Fibroblast of skin of left quadriceps (primary cell): ENCODE measurements at regions not wholly inside any gene's neighbourhood (a gene's known extent, or its start where the extent isn't known, plus 50 kb on each side); places are given as distances from the start of the nearest gene placed in this dataset.
"Not testable (repeated sequence)": the region's sequence is repeated elsewhere in the genome, so short reads cannot be mapped to it uniquely, and the experiment has no call there.

Experiments
- DNase-seq, 2 experiments: peaks; one replicate each; pipeline ENCODE4 v3.0.0-alpha.2; 2013; ENCODE audit warnings: low read depth in 2 of 2

GRCh38 chr18:11383381-11383780 lies 226.0 kb upstream of the SLC35G4 start:
- DNase-seq, result no peak

GRCh38 chr18:11380968-11381367 lies 228.4 kb upstream of the SLC35G4 start:
- no peak for DNase-seq

DNA sequence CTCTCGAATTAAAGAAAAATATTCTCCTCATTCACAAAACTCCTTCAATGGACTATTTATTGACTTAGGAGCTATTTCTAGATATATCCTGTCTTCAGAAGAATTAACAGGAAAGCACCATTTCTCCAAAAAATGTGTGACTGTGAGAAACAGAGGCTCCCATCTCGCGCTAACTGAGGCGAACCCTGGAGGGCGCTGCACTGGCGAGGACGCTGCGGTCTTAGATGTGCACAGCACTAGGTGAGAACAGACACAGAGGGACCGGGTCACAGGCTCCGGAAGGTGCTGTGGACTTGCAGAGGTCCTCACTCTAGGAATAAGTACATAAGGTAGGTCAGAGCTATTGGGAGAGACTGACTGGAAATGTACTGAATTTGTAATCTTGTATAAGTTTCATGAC lies 229.7 kb upstream of the SLC35G4 start:
- no peak for DNase-seq

DNA sequence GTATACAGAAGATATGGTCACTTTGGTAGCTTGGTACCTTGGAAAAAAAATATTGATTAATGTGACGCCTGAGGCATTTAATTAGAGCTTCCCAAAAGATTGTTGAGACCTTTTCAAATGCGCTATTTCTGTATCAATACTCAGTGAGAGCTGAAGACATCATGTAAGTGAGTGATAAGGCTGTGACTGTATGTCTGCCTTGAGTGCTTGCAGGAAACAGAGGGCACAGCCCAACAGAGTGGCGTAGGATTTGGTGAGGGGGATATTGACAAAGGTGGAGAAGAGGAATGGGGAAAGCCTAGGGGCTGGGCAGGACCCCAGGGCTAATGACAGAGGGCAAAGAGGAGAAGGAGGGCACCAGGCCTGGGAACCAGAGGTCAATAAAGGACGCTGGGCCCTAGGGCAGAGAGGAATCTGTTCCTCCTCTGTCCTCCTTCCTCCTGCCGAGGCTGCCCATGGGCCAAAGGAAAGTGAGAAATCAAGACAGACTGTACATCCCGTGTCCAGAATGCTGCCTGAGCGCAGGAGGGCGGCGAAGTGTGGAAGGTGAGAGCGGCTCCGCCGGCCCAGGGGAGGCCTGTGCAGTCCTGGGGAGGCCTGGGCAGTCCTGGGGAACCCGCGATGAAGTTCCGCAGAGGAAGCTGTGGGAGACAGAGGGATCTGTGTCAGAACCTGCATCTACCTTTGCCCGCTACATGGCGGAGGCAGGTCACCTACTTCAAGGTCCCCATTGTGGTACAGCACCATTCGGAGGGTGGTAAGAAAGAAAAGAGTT lies 228.6 kb upstream of the PIEZO2 start:
- DNase-seq, result no peak

DNA sequence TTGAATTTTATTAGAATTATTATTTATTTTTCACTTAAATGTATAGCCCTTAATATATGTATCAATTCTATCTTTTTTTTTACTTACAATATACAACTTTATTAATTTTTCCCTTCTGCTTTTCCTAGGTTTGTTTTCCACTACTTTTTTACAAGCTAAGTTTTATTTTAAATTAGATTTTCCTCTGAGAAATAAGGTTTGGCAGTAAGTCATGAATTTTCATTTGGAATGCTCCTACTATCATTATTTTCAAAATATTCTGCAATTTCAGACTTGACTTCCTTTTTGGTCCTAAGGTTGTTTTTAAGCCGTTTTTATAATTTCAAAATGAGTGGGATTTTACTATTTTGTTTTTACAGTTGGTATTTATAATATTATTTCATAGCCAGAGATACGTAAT lies 222.8 kb upstream of the PIEZO2 start:
- DNase-seq, result no peak

DNA sequence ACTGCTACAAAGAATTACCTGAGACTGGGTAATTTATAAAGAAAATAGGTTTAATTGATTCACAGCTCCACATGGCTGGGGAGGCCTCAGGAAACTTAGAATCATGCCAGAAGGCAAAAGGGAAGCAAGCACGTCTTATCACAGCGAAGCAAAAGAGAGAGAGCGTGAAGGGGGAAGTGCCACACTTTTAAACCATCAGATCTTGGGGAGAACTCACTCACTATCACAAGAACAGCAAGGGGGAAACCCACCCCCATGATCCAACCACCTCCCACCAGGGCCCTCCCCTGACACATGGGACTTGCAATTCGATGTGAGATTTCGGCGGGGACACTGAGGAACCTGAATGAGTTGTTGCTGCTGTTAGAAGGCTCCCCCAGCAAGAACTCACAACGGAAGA lies 220.2 kb upstream of the PIEZO2 start:
- no peak for DNase-seq

GRCh38 chr18:11368020-11368419 lies 218.7 kb upstream of the PIEZO2 start:
- no peak for DNase-seq

DNA sequence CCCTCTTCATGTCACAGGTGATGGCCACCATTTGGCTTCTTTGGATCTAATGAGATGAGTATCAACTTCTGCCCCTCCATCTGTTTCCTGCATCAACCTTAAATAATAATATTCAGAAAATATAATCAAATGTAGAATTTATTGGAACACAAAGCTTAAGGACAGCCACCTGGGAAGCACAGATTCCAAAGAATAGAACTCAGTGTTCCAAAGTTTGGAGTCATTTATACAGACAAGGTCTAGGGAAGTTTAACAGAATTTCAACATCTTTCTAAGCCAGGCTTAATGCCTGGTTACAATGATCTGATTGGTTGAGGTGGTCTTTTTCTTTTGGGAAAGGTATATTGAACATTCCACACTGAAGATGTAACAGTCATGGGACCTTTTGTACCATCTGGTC lies 218.0 kb upstream of the PIEZO2 start:
- DNase-seq, result no peak

DNA sequence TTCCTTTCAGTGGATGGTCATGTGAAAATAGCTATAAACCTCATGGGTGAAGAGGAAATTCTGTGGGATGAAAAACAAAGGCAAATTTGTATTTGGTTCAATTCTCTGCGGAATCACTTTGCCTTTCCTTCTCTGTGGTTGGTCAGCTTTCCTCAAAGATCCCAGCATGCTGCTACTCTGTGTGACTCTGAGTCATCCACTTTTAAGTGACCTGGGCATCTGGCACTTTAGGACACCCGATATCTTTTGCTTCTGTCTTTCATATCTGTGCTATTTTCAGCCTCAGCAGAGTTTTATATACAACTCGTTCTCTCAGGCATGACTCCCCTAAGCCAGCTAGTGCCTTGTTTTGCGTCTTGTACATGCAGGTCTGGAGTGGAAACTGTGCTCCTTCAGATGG lies 217.0 kb upstream of the PIEZO2 start:
- DNase-seq, result no peak

DNA sequence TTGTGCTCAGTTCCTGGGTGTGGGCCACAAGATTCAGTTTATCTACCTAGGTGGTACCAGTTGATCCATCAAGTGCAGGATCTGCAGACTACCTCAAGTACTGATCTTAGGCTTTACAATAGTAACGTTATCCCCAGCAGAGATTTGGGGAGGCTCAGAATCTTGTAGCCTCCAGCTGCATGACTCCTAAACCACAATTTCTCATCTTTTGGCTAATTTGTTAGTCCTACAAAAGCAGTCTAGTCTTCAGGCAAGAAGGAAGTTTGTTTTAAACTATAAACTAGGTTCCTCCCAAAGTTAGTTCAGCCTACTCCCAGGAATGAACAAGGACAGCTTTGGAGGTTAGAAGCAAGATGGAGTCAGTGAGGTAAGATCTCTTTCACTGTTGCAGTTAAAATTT lies 213.5 kb upstream of the PIEZO2 start:
- DNase-seq, result no peak

- DNase-seq, result not testable (repeated sequence)
Observed at GRCh38 chr18:11361862-11362261, 212.5 kb upstream of the PIEZO2 start.

DNA sequence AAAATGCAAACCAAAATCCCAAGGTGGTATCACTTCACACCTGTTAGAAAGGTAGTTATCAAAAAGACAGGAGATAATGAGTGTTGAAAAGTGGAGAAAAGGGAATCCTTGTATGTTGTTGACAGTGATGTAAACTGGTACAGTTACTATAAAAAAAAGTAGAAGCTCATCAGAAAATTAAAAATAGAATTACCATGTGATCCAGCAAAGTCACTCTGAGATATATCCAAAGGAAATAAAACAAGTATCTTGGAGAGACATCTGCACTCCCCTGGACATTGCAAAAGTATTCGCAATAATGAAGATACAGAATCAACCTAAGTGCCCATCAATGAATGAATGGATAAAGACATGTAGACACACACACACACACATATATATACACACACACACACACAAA lies 208.3 kb upstream of the PIEZO2 start:
- no peak for DNase-seq

GRCh38 chr18:11344576-11344975 lies 195.2 kb upstream of the PIEZO2 start:
- not testable (repeated sequence) for DNase-seq

GRCh38 chr18:11343096-11343495 lies 193.7 kb upstream of the PIEZO2 start:
- no peak for DNase-seq

DNA sequence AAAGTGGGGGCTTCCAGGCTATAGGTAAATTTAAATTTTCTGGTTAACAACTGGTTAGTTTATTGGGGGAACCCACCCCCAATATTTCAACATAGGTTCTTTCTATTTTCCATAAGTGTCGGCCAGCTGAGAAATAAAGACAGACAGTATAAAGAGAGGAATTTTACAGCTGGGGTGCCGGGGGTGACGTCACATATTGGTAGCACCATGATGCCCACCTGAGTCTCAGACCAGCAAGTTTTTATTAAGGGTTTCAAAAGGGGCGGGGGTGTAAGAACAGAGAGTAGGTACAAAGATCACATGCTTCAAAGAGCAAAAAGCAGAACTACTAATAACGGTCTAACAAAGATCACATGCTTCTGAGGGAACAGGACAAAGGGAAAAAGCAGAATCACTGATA lies 192.7 kb upstream of the PIEZO2 start:
- not testable (repeated sequence) for DNase-seq

GRCh38 chr18:11339188-11339775 lies 189.9 kb upstream of the PIEZO2 start:
- peak; percentile 73 for DNase-seq

DNA sequence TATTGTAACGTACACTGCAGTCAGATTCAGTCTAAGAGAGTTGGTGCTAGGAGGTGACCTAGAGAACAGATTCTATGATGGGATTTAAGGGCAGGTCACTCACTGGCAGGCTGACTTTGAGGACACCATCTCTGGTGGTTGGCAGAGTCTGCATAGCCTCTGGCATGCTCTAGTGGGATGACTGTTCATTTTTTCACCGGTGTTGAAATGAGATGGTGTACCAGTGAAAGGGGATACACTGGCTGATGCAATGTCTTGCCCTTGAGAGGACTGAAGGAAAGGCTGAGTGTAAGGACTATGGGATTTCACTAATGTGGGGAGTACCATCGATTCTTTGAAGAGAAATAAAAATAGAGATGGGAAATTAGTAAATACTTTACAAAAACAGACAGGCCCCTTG lies 186.9 kb upstream of the PIEZO2 start:
- no peak for DNase-seq

DNA sequence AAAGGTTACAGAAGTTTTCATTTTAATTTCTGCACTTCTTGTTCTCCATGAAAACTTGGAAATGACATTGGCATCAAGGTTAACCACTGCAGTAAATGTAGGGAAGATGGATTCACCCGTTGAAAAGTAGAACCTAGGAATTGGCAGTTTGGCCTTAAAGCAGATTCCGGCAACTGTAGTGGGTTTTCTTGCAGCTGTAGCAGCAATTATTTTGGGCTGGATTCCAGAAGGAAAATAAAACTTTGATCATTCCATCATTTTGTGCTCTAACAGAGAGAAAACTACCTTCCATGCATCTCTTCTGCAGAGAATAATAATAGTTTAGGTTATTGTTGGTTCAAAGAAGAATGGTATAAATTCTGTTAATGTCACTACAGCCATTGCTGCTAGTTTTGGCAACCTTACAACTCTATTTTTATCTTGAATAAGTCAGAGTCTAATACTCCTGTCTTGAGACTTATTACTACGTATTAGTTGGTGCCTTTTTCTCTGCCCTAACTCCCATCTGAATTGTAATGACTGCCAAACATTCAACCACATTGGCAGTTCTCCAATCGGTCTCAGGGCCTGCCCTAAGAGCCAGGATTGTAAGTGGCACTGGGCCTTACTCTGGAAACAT lies 178.1 kb upstream of the PIEZO2 start:
- no peak for DNase-seq

- DNase-seq, result peak; percentile 90 to 92
Observed at GRCh38 chr18:11324956-11325882, 175.8 kb upstream of the PIEZO2 start.

DNA sequence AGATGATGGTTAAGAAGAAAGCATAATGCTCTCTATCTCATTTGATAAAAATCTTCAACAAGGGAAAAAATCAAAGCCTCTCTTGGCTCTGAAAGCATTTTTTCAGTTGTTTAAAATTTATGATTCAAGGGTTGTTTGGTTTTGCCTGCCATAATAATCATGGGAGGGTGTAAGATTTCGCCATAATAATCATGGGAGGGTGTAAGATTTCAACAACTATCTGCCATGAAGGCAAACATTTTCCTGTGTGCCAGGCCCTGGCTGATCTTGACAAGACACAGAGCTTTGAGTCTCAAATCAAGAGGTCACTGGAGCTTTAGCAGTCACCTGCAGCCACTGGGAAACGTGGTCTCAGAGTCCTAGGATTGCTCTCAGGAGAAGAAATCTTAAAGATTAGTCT lies 175.1 kb upstream of the PIEZO2 start:
- no peak for DNase-seq

DNA sequence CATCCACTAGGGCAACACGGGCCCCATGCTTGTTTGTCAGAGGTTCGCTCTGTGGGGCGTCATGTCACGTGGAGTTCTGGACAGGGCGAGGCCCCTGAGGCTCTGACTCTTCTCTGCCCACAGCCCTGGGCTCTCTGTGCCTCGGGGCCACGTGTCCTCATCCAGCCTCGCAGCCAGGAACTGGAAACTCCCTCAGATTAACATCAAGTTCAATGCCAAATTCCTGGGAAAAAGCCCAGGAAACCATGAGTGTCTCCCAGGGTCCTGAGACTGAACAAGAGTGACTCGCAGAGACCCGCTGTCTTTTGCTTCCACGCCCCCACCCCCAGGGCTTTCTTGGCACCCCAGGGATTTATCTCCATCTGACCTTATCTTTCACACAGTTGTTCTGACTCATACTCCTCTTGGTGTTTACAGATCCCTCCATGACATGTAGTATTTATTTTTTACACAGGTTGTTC lies 174.0 kb upstream of the PIEZO2 start:
- DNase-seq, result no peak

DNA sequence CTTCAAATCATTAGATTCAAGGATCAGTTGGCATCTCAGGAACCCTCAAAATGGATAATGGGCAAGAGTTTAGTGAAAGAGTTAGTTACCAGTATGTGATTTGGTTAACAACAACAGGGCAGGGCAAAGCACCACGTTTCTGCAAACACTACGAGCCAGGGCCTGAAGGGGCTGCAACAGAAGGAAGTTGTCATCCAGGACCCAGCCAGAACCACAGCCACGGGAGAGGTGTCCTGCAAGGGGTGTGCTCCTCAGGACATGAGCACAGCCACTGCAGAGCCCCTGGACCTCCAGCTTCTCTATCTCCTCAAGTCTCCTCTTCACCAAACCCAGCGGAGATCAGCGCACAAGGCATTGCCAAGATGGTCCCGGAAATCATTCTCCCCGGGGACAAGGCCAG lies 173.3 kb upstream of the PIEZO2 start:
- DNase-seq, result no peak
